ENCODE measurements at regions not wholly inside any gene's neighbourhood (a gene's known extent, or its start where the extent isn't known, plus 50 kb on each side); places are given as distances from the start of the nearest gene placed in this dataset.

DNA sequence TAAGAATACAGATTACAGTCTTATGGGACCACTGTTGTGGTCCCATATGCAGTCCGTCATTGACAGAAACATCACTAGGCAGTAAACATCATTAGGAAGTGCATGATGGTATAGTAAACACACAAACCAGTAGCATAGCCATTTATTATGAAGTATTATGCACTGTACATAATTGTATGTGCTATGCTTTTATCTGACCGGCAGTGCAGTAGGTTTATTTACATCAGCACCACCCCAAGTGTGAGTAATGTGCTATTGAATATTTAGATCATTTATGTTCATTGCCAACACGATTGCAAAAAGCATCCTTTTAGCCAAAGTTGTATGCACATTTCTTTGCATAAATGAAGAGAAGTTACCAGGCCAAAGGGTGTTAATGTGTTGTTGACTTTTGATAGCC, 531.6 kb upstream of the TBX3 start:
- no peak for DNase-seq (ENCODE audit: low spot score)

DNA sequence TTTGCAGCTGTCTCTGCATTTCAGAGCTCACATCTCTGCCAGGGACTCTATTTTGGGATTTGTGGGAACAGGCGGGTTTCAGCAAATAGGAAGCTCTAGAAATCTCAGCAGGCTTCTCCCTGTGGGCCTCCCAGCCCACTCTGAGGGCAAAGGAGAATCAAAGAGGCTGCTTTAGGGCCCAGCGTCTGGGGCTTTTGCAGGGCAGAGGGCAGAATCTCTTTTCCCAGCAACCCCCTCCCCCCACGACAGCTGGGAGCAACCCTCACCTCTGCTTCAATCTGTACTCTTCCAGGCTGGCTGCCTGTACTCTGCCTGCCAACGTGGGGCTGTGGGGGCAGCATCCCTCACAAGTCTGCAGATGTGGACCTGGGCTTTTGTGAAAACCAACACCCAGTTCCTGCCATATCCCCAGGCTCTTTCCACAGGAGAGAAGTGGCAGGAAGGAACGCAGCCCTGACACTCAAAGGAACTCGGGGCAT, 529.6 kb upstream of the TBX3 start:
- DNase-seq (ENCODE audit: low spot score) = no peak

DNA sequence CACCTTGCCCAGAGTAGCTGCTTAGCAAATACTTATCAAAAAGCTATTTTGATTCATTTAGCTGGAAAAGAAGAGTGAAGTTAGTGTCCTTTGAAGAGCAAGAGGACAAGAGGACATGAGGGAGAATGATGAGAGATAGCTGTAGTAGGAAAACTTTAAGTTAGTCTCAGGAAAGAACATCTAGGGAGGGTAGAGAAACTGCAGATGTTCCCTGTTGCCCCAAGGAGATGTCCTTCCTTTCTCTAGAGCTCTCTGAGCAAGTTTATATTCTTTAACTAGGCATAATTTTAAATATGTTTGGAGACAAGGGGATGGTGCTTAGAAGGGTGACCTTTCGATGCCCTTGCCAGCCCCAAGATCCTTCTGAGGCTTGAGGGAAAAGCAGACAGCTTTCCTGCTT, 529.1 kb upstream of the TBX3 start:
- no peak for DNase-seq (ENCODE audit: low spot score)

DNA sequence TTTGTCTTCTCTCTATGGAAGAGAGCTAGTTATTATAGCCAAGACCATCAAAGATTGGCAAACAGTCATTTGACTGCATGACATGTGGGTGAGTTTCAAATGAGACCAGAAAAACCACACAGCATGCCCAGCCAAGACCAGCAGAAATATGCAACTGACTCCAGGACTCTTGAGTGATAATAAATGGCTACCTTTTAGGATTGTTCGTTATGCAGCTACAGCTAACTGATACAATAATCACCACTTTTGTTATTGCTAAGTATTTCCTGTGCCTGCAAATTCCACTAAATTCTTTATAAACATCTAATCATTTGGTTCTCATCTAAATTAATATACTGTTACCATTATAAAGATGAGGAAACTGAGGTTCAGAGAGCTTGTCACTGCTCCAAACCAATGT, 528.4 kb upstream of the TBX3 start:
- DNase-seq (ENCODE audit: low spot score) = no peak

DNA sequence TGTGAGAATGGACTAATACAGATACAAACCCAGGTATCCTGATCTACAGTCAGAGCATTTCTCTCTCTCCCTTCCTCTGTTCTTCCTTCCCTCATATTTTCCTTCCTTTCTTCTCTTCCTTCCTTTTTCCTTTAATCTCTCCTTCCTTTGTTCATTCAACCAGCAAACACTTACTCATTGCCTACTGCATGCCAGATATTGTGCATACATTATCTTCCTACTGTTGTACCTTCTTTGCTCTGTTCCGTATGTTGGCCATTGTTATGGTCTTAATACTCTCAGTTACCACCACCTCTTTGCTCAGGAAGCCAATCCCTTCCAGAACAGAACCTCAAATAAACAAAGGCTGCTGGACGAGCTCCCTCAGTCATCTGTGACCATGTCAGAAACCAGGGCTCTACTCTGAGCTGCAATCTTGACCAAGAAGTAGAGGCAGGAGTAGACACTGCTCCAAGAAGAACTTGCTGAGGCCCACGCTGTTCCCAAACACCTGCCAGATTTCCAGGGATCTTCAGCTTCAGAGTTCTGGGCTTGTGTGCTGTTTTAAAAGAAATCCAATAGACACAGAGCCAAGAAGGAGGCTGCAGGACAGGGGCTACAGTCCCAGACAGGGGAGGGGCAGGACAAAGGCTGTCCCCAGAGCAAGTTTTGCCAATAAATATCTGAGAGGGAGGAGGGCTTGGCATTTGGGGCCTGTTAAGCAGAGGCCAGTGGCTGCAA, 526.7 kb upstream of the TBX3 start:
- DNase-seq (ENCODE audit: low spot score) = no peak

DNA sequence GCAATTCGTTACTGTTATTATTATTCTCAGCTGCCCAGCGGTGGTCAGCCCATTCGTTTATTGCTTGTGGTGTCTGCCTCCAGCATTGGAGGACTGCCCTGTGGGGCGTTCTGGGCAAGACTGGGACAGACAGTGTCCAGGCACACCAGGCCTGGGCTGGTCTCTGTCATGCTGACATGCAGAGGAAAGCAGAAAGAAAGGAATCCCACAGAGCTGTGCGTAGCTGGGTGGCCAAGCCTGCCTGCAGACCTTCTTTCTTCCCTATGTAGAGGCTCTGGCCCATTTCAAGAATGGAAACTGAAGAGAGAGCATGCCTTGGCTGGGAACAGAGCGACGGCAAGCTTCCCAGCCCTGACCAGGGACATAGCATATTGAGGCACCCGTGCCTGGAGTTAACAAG, 525.3 kb upstream of the TBX3 start:
- DNase-seq (ENCODE audit: low spot score) = no peak

DNA sequence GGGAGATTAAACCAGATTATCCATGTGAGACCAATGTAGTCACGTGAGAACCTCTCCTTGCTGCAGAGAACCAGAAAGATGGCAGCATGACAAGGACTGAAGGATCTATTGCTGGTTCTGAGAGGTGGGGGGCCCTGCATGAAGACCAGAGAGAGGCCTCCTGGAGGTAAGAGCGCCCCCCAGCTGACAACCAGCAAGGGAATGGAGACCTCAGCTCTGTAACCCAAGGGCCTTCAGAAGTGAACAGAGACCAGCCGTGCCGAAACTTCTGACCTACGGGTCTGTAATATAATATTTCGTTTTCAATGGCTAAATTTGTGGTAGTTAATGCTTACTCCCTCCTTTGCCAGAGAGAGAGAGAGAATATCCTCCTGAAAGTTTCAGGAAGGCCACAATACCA, 524.1 kb upstream of the TBX3 start:
- DNase-seq (ENCODE audit: low spot score) = no peak

DNA sequence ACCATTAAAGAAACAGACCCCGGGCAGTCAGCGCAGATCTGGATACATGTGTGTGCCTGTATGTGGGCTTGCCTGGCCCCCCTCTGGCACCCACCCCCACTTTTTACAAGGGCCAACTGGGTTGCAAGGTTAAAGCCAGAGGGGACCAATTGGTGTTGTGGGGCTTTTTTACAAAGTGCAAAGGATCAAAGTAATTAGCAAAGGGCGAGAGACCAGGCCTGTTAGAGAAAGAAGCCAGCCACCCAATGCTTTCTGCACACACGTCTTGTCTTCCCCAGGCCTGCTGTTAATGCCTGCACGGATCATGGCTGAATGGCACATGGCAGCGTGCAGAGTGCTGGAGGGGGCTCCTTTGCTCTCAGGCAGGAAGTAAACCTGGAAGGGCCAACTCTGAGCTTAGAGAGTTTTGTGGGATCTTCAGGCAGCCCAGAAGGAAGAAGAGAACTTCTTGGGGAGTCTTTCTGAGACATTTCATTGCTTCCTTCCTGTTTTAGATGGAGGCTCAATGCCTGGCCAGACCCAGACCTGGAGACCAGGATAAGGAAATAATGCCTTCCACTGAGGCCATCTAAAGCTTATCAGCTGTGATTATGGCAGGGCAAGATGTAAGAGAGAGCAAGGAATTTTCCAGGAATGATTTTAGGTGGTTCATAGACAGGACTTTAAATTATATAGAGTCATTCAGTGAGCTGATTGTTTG, 523.4 kb upstream of the TBX3 start:
- no peak for DNase-seq (ENCODE audit: low spot score)

DNA sequence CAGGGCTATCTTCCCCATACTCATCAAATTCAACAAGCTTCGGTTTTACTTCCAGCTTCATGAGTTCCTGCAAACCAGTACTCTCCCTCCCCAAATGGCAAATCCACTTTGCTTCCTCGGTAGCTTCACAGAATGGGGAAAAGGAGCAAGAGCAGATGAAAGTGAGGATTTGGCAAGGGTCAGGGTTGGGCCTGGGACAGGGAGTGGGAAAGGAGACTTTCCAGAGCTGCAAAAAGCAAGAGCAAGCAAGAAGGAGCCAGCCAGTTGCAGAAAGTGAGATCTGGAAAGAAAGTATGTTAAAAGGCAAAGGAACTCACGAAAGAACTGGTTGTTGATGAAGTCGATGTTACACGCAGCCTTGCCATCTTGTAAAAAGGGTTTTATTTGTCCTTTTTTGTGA, 522.8 kb upstream of the TBX3 start:
- no peak for DNase-seq (ENCODE audit: low spot score)

DNA sequence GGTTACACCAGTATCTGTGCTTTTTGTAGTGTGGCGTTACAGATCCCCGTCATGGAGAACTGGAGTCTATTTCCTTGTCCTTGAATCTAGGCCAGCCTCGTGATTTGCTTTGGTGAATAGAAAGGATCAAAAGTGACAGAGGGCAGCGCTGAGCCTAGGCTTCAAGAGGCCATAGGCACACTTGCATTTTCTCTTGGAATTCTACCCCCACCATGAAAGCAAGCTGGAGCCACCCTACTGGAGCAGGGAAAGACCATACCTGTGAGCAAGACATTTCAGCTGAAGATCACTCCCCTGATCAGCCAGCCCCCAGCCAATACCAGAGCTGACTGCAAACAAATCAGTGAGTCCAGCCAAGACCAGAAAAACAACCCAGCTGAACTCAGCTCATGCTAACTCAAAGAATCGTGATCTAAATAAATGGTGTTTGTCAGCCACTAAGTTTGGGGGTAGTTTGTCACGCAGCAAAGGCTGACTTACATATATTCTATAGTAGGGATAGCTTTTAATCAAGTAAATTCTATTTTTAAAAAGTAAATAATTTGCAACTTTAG, 521.9 kb upstream of the TBX3 start:
- DNase-seq (ENCODE audit: low spot score) = no peak

DNA sequence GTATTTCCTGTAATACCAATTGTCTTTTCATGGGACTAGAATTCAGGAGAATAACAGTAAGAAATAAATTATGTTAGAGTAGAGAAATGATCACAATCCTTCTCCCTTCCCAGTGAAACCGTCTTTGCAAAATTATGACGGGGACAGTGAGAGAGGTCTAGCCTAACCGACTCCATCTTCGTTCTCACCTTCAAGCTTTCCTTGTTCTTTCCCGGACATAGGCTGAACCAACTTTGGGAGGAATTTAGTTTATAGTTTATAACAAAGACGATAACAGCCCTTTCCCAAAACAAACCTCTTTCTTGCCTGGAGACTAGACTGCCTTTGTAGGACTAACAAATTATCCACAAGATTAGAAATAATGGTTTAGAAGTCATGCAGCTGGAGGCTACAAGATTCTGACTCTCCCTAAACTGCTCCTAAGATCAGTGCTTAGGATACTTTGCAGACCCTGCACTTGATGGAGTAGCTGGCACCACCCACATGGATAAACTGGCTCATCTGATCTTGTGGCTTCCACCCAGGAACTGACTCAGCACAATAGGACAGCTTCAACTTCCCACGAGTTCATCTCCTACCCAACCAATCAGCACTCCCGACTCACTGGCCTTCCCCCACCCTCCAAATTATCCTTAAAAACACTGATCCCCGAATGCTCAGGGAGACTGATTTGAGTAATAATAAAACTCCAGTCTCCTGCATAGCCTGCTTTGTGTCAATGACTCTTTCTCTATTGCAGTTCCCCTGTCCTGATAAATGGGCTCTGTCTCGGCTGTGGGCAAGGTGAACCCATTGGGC, 521.2 kb upstream of the TBX3 start:
- DNase-seq (ENCODE audit: low spot score) = no peak

DNA sequence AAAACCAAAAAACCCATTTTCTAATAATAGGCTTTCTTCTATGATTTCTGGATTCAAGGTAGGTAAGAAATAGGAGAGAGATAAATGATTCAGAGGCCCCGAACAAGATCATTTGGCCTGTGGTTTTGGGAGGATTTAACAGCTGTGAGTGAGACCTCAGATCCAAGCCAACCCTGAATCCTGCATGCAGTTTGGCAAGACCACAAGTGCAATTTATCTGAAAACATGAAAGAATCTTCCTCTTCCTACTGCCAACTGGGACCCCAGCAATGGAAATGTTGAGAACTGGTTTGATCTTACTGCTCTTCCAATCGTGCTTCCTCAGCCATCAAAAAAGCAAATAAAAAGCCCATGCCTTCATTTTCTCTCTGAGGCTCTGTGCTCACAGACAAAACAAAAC, 519.7 kb upstream of the TBX3 start:
- DNase-seq (ENCODE audit: low spot score) = no peak

DNA sequence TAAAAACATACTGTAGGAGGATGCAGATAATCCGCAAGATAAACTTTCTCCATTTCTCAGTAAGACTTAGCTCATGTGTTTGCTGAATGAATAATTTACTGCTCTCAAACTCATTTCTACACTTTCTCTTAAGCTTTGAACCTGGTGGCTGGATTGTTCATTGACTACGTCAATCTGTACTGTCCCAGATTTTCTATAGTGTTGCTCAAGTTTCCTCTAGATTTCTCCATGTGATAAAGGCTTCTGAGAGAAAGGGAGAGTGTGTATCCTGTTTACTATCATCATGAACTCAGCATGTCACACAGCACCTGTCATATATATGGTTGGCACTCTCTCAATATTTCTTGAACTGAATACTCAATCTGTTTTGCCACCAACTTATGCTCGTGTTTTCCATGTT, 518.0 kb upstream of the TBX3 start:
- no peak for DNase-seq (ENCODE audit: low spot score)

DNA sequence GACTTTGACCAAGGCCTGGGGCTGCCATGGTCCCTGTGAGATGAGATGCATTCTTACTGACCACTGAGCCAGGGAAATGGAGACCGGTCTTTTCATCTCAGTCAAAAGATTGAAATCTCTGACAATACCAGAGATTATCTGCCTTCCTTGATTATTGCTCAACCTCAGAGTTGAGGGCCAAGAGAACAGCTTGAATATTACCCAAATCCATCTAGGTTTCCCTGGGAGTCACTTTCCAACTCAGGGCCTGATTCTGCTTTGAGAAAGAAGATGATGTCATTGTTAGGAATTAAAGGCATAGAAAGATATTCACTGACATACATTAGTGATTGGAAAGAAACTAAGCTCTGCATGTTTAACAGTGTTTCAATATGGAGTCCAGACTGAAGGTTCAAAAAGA, 515.9 kb upstream of the TBX3 start:
- DNase-seq (ENCODE audit: low spot score) = no peak

DNA sequence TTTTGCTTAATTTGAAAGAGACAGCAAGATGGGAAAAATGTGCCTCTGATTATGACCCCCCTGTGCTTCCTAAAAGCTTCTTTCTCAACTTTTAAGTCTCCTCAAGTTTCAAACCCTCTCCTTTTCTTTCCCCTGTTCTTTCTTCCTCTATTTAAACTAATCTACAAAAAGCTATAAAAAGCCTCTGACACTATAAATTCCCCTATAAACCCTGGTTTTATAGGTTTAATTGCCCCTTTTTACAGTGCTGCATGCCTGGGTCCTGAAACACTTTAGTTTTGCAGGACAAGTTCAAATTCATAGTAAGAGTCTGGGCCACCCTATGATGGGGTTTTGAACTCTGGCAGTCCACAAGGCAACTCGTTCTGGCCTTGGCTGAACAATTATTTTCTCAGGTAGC, 510.9 kb upstream of the TBX3 start:
- no peak for DNase-seq (ENCODE audit: low spot score)

DNA sequence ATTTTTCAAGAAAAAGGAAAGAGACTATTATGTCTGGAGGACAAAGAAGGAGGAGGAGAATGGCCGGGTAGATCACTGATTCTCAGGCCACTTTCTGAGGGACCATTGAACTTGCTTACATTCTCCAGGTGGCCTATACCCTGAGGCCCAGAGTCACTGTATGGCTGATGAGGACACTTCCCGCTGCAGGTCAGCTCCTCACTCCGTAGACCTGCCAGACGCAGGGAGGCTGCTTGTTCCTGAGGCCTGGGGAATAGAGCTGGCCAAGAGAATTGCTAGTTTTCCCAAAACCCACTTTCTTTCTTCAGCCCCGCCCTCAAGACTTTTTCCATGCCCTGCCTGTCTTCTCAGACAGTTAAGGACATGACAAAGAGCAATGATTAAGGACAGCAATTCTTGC, 510.5 kb upstream of the TBX3 start:
- DNase-seq (ENCODE audit: low spot score) = no peak

DNA sequence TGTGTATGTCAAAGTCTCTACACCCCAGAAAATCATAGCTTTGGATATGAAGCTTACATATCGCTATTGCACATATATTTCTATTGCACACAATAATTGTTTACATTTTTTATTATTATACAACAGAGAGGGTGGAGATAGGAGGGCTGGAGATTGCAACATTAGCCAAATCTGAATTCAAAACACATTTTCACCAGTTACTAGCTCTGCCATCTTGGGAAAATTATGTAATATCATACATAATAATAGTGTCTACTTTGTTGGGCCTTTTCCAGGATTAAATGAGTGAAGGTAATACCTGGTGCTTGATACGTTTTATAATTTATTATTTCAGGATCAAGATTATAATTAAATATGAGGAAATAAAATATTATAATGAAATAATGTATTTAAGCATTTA, 507.4 kb upstream of the TBX3 start:
- no peak for DNase-seq (ENCODE audit: low spot score)

DNA sequence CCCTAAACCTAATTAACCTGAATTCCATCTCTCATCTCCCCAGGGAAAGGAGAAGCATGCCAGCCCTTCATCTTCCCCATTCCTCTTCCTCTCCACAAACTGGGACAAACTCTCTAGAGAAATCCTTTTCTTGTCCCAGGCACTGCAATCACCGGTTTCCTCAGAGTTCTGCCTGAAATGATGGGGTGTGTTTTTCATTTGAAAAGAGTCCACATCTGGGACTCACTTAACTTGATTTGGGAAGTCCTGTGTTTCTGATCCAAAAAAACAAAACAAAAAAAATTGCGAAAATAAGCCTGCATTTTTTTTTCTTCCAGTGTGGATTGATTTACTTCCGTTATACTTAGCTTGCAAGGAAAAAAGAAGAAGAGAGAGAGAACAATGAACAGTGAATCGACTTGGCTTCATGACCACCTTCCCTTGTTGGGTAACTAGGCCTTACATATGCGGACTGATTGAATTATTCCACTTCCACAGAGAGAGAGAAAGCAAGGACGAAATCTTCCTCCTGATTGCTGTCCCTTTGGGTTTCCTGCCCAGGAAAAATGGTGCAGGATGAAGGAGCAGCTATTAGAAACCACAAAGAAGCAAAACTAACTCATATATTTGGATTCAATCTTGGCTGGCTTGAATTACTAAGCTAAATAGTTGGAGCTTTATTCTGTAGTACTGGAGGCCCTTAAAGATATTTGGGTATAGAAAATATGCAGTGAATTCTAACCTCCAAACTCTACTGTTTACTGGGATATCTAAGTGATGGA, 506.2 kb upstream of the TBX3 start:
- DNase-seq (ENCODE audit: low spot score) = no peak

DNA sequence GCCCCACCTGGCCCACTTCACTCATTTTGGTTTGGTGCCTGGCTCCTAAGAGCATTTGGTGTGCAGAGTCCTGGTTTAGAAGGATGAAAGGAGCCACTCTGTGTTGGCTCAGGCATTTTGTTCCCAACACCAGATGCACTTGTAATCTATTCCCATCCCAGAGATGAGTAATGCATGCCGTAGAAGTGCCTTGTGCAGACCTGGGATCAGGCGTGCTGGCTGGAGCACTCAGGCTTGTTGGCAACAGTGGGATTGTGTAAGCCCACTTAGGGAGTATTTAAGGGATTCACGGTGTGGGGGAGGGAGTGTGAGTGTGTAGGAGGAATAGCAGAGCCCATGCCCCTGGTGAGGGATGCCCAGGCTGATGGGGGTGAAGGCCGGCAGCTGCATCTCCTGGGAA, 501.5 kb upstream of the TBX3 start:
- no peak for DNase-seq (ENCODE audit: low spot score)

DNA sequence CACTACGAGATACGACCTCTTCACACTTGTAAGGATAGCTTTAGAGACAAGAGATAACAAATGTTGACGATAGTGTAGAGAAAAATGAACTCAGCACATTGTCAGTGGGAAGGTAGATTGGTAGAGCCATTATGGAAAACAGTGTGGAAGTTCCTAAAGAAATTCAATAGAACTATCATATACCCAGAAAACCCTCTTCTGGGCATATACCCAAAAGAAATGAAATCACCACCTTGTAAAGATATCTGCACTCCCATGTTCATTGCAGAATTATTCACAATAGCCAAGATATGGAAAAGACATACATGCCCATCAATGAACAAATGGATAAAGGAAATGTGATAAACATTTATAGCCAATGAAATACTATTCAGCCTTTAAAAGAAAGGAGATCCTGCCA, 499.8 kb upstream of the TBX3 start:
- DNase-seq (ENCODE audit: low spot score) = no peak

DNA sequence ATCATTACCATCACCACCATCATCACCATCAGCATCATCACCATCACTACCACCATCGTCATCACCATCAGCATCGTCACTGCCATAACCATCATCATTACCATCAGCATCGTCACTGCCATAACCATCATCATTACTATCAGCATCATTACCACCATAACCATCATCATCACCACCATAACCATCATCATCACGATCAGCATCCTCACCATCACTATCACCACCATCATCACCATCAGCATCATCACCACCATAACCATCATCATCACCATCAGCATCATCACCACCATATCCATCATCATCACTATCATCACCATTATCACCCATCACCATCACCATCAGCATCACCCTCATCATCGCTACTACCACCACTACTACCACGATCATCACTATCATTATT, 493.9 kb upstream of the TBX3 start:
- no peak for DNase-seq (ENCODE audit: low spot score)

DNA sequence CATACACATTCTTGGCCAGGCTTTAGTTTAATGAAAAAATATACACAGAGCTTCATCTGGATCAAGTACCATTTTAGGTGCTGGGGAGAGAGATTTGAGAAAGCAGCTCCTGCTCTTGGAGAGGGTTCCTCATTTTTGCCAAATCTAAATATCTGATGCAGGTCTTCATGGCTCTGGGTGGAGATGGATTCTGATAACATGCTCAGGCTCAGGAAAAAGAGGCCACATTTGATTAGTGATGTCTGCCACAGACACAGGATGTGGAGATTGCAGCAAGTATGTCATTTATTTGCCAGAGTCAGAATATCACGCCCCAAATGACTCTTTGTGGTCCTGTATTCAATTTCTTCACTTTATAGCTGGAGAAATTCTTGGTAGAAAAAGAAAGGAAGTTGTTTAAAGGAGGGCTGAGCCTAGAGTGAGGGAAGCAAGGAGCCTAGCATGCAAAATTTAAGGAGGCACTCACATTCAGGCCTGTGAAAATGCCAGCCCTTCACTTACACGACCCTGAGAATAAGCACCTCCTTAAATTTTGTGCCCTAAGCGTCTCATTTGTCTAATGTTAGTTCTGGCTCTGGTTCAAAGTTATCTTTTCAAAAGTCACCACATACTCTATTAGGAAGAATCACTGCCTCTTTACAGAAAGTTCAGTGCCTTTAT, 492.9 kb upstream of the TBX3 start:
- DNase-seq (ENCODE audit: low spot score) = no peak
